Trophoblast cell (in vitro differentiated cells and primary cell): ENCODE measurements at regions not wholly inside any gene's neighbourhood (a gene's known extent, or its start where the extent isn't known, plus 50 kb on each side); places are given as distances from the start of the nearest gene placed in this dataset.

Source experiments
- DNase-seq, 2 donors: peaks; one replicate each; pipeline ENCODE4 v3.0.0-alpha.2; 2016
- H2AFZ ChIP-seq: 2 replicates; pipeline ENCODE4 v1.6.1; 2013; ENCODE audit warnings: low read length, moderate library complexity, mild to moderate bottlenecking; ENCODE audit not compliant: insufficient read depth, poor library complexity
- H2AK5ac ChIP-seq: 2 replicates; pipeline ENCODE4 v1.6.1; 2013; ENCODE audit warnings: mild to moderate bottlenecking, low read length
- H2BK120ac ChIP-seq: 2 replicates; pipeline ENCODE4 v1.6.1; 2013; ENCODE audit warnings: low read length, mild to moderate bottlenecking, moderate library complexity; ENCODE audit not compliant: insufficient read depth, poor library complexity
- H2BK12ac ChIP-seq: 2 replicates; pipeline ENCODE4 v1.6.1; 2013; ENCODE audit warnings: mild to moderate bottlenecking, low read length, moderate library complexity
- H2BK5ac ChIP-seq: 2 replicates; pipeline ENCODE4 v1.6.1; 2013; ENCODE audit warnings: low read length, low read depth, moderate library complexity, mild to moderate bottlenecking; ENCODE audit not compliant: poor library complexity
- H3K14ac ChIP-seq: 2 replicates; pipeline ENCODE4 v1.6.1; 2013; ENCODE audit warnings: mild to moderate bottlenecking, low read length
- H3K18ac ChIP-seq: 2 replicates; pipeline ENCODE4 v1.6.1; 2013; ENCODE audit warnings: mild to moderate bottlenecking, low read length
- H3K23ac ChIP-seq: 2 replicates; pipeline ENCODE4 v1.6.1; 2013; ENCODE audit warnings: low read length
- H3K27ac ChIP-seq: 2 replicates; pipeline ENCODE4 v1.5.1; 2013; ENCODE audit warnings: low read depth, mild to moderate bottlenecking, inconsistent platforms, low read length, moderate library complexity
- H3K27me3 ChIP-seq: 2 replicates; pipeline ENCODE4 v1.6.1; 2013; ENCODE audit warnings: inconsistent platforms, mild to moderate bottlenecking, low read length, moderate library complexity; ENCODE audit not compliant: insufficient read depth
- H3K36me3 ChIP-seq, 2 experiments: 1 replicate in 1 of 2; 2 replicates in 1 of 2; pipeline ENCODE4 v1.6.1; 2013; ENCODE audit warnings: low read length in 2 of 2, mild to moderate bottlenecking in 2 of 2, moderate library complexity in 1 of 2; ENCODE audit not compliant: insufficient read depth in 2 of 2, control insufficient read depth in 1 of 2
- H3K4ac ChIP-seq: 2 replicates; pipeline ENCODE4 v1.6.1; 2013; ENCODE audit warnings: low read depth, mild to moderate bottlenecking, low read length, moderate library complexity
- H3K4me1 ChIP-seq, 2 experiments: 1 replicate in 1 of 2; 2 replicates in 1 of 2; pipeline ENCODE4 v1.6.1; 2013; ENCODE audit warnings: low read length in 2 of 2, mild to moderate bottlenecking in 2 of 2, moderate library complexity in 1 of 2; ENCODE audit not compliant: insufficient read depth in 2 of 2, control insufficient read depth in 1 of 2
- H3K4me2 ChIP-seq: 2 replicates; pipeline ENCODE4 v1.6.1; 2013; ENCODE audit warnings: inconsistent platforms, mild to moderate bottlenecking, low read length, moderate library complexity
- H3K4me3 ChIP-seq: 2 replicates; pipeline ENCODE4 v1.5.1; 2013; ENCODE audit warnings: mild to moderate bottlenecking, low read depth, low read length, inconsistent platforms
- H3K79me1 ChIP-seq: one replicate; pipeline ENCODE4 v1.6.1; 2013; ENCODE audit warnings: low read length
- H3K79me2 ChIP-seq: 2 replicates; pipeline ENCODE4 v1.6.1; 2013; ENCODE audit warnings: low read length, mild to moderate bottlenecking; ENCODE audit not compliant: control insufficient read depth, insufficient read depth, poor library complexity
- H3K9ac ChIP-seq: 2 replicates; pipeline ENCODE4 v1.6.1; 2013; ENCODE audit warnings: mild to moderate bottlenecking, low read length
- H3K9me3 ChIP-seq: 2 replicates; pipeline ENCODE4 v1.6.1; 2013; ENCODE audit warnings: low read depth, mild to moderate bottlenecking, control low read depth, inconsistent platforms, low read length; ENCODE audit not compliant: insufficient read depth
- H4K12ac ChIP-seq: 2 replicates; pipeline ENCODE4 v1.6.1; 2013; ENCODE audit warnings: low read depth, mild to moderate bottlenecking, low read length, moderate library complexity
- H4K8ac ChIP-seq: 2 replicates; pipeline ENCODE4 v1.6.1; 2013; ENCODE audit warnings: low read depth, mild to moderate bottlenecking, low read length, moderate library complexity
- H4K91ac ChIP-seq: one replicate; pipeline ENCODE4 v1.6.1; 2013; ENCODE audit warnings: low read depth, mild to moderate bottlenecking, low read length, moderate library complexity
- WGBS: extraction: QIAGEN DNeasy Blood & Tissue Kit; methylation state at CpG from one replicate; pipeline ENCODE4 v1.1.7; 2013; ENCODE audit warnings: missing lambda C conversion rate; ENCODE audit not compliant: insufficient read length, insufficient coverage; ENCODE audit errors: extremely low coverage; 5-methylcytosine and 5-hydroxymethylcytosine counted together

GRCh38 chr6:109298605-109299264 is 83.5 kb downstream of the CD164 start:
- no peak overlapping the region for H2BK5ac ChIP-seq
- H3K4me2 ChIP-seq = no peak overlapping the region
- DNase-seq = peak in 1 of 2 donors; percentile 29
- H3K4me1 ChIP-seq = peaks cover 8 to 13% of the 10 kb centered on the region in 2 experiments
- H2AFZ ChIP-seq = no peak overlapping the region
- H3K14ac ChIP-seq = no peak overlapping the region
- H3K27me3 ChIP-seq = no peaks in the 10 kb centered on the region
- no peaks in the 10 kb centered on the region for H3K9me3 ChIP-seq
- H3K36me3 ChIP-seq = no peaks in the 10 kb centered on the region
- no CpG with 5 or more reads among the region's 6 CpGs for WGBS
- H3K79me1 ChIP-seq = no peaks in the 10 kb centered on the region
- H3K4ac ChIP-seq = no peak overlapping the region
- no peak overlapping the region for H2AK5ac ChIP-seq
- H4K8ac ChIP-seq = no peak overlapping the region
- no peak overlapping the region for H3K4me3 ChIP-seq
- no peak overlapping the region for H3K18ac ChIP-seq
- no peak overlapping the region for H3K9ac ChIP-seq
- H3K23ac ChIP-seq = no peak overlapping the region
- H2BK12ac ChIP-seq = no peak overlapping the region
- no peak overlapping the region for H2BK120ac ChIP-seq
- H4K91ac ChIP-seq = no peak overlapping the region
- H4K12ac ChIP-seq = no peak overlapping the region
- no peak overlapping the region for H3K27ac ChIP-seq
- H3K79me2 ChIP-seq = no peaks in the 10 kb centered on the region

- no peaks in the 10 kb centered on the region for H3K27me3 ChIP-seq
- no peak overlapping the region for H2AK5ac ChIP-seq
- no peak overlapping the region for H3K27ac ChIP-seq
- H3K18ac ChIP-seq = no peak overlapping the region
- H3K4me1 ChIP-seq = peaks cover 3 to 10% of the 10 kb centered on the region in 2 experiments
- no peak overlapping the region for H3K4ac ChIP-seq
- H2BK120ac ChIP-seq = no peak overlapping the region
- no peak overlapping the region for H3K14ac ChIP-seq
- H3K4me3 ChIP-seq = no peak overlapping the region
- H4K91ac ChIP-seq = no peak overlapping the region
- H3K9ac ChIP-seq = no peak overlapping the region
- no peaks in the 10 kb centered on the region for H3K9me3 ChIP-seq
- no peaks in the 10 kb centered on the region for H3K79me2 ChIP-seq
- H2BK5ac ChIP-seq = no peak overlapping the region
- DNase-seq = no peak
- H2BK12ac ChIP-seq = no peak overlapping the region
- H3K36me3 ChIP-seq = no peaks in the 10 kb centered on the region
- H4K8ac ChIP-seq = no peak overlapping the region
- H3K79me1 ChIP-seq = no peaks in the 10 kb centered on the region
- no peak overlapping the region for H4K12ac ChIP-seq
- H3K4me2 ChIP-seq = no peak overlapping the region
- no CpG with 5 or more reads among the region's 6 CpGs for WGBS
- no peak overlapping the region for H3K23ac ChIP-seq
- no peak overlapping the region for H2AFZ ChIP-seq
These were observed 84.7 kb downstream of the CD164 start for GRCh38 chr6:109297406-109298110.

- Histone ChIP-seq H2BK120ac (no peak overlapping the region), H3K18ac (no peak overlapping the region), H3K79me1 (no peaks in the 10 kb centered on the region), H3K79me2 (no peaks in the 10 kb centered on the region), H2BK5ac (no peak overlapping the region), H3K4ac (no peak overlapping the region), H3K14ac (no peak overlapping the region), H3K4me3 (no peak overlapping the region), H4K91ac (peak overlapping the region; percentile 9), H3K9ac (no peak overlapping the region), H3K9me3 (no peaks in the 10 kb centered on the region), H3K4me2 (no peak overlapping the region), H2AK5ac (no peak overlapping the region), H3K4me1 (peaks cover 3 to 12% of the 10 kb centered on the region in 2 experiments), H2BK12ac (no peak overlapping the region), H3K27me3 (no peaks in the 10 kb centered on the region), H3K23ac (no peak overlapping the region), H3K27ac (no peak overlapping the region), H3K36me3 (no peaks in the 10 kb centered on the region), H4K12ac (no peak overlapping the region), H2AFZ (no peak overlapping the region), H4K8ac (no peak overlapping the region)
- no peak for DNase-seq
- WGBS = no CpG with 5 or more reads among the region's 7 CpGs
These were observed 85.3 kb downstream of the CD164 start for GRCh38 chr6:109296971-109297372.

GRCh38 chr6:109296452-109296851 is 85.8 kb downstream of the CD164 start:
- no peak overlapping the region for H2AK5ac ChIP-seq
- H3K4ac ChIP-seq = no peak overlapping the region
- no peak overlapping the region for H3K4me3 ChIP-seq
- H3K36me3 ChIP-seq = no peaks in the 10 kb centered on the region
- no peaks in the 10 kb centered on the region for H3K79me1 ChIP-seq
- H3K79me2 ChIP-seq = no peaks in the 10 kb centered on the region
- no peak for DNase-seq
- H2AFZ ChIP-seq = no peak overlapping the region
- H3K27ac ChIP-seq = no peak overlapping the region
- no peak overlapping the region for H3K23ac ChIP-seq
- no peak overlapping the region for H2BK120ac ChIP-seq
- no peak overlapping the region for H3K9ac ChIP-seq
- H3K27me3 ChIP-seq = no peaks in the 10 kb centered on the region
- H4K12ac ChIP-seq = no peak overlapping the region
- no CpG with 5 or more reads among the region's 3 CpGs for WGBS
- no peak overlapping the region for H3K14ac ChIP-seq
- no peaks in the 10 kb centered on the region for H3K9me3 ChIP-seq
- no peak overlapping the region for H2BK12ac ChIP-seq
- no peak overlapping the region for H3K18ac ChIP-seq
- H4K8ac ChIP-seq = no peak overlapping the region
- no peak overlapping the region for H2BK5ac ChIP-seq
- H3K4me2 ChIP-seq = no peak overlapping the region
- no peak overlapping the region for H4K91ac ChIP-seq
- H3K4me1 ChIP-seq = peaks cover 3 to 14% of the 10 kb centered on the region in 2 experiments
